Mucosa of gallbladder (tissue), 1 donor: ENCODE measurements at regions not wholly inside any gene's neighbourhood (a gene's known extent, or its start where the extent isn't known, plus 50 kb on each side); places are given as distances from the start of the nearest gene placed in this dataset.

ENCODE experiments used
- DNase-seq: peaks from one replicate; pipeline ENCODE4 v3.0.0-alpha.2; 2020; ENCODE audit warnings: low spot score
- donor health status: DM: no; HTN: no; CAD: no.

DNA sequence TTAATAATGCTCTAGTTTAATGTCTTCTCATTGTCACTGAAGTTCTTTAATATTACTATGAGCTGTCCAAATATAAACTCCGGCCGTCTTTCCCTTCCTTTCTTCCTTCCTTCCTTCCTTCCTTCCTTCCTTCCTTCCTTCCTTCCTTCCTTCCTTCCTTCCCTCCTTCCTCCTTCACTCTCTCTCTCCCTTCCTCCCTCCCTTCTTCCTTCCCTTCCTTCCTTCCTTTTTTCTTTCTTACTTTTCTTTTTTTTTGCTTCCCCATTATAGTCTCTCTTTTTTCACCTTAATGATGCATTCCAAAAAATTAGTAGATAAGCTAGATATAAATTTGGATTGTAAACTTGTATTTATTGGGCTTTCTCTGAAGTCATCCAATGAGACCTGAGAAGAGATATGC, 431.0 kb upstream of the ADGRL4 start:
- no peak for DNase-seq

DNA sequence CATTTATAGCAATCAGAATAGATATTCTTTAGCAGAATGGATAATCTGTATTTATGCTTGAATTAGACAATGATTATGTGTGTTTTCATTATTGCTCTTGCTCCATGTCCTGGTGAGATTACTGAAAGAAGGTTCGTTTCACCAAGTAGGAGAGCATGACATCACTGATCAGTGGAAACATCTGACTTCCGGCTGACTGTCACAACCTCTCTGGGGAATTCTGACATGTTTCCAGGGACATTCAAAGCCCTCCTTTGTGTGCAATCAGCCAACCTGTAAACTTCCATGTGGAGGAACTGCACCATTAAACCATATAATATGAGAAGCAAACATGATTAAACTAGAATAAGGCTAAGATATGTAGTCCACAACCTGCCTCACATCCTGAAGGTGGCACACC, 424.8 kb upstream of the ADGRL4 start:
- no peak for DNase-seq

DNA sequence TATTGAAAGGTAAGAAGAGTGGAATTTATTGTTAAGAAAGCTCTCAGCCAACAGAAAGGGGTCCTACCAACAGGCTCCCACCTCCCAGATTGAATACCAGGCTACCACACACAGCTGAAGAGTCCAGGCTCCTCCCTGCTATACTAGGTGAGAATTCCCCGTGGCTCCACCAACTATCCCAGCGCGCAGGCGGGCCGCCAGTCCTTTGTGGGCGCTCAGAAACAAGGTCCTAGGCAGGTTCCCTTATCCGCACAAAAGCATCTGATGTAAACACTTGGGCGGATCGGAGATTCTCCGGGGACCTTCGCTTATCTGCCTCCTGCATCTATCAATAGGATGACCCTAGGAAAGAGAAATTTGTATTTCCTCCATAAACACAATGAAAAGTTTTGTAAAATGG, 423.9 kb upstream of the ADGRL4 start:
- DNase-seq = no peak

DNA sequence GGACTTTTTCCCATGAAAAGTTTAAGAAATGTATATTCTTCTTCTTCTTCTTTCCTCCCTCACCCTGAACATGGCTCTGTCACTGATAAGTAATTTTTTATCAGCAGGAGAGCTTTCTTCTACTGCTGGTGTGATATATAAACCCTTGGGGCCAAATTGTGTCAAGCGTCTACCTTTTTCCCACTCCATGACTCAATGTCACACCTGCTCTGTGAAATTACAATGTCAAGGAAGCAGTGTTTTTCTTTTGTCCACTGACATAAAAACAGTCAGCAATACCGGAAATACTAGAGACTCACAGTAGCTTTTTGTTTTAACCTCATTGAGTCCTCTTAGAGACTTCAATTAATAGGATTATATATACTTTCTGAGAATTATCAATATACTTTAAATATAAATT, 416.2 kb upstream of the ADGRL4 start:
- DNase-seq = no peak

DNA sequence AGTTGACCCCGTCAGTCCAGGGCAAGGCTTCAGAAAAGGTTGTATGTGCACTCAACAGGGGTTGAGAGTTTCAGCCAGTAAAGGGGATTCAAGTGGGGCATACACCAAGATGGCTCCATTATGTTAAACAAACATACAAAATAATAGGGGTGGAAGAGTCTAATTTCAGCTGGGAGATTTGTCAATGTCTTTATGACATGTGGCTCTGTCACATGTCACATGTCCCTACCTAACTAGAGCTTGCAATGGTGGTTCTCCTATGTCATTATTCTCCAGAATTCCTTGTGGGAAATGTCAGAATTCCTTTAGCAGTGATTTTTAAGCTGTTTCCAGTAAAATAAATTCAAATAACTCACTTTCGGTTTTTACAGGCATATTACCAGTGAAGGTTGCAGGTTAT, 392.0 kb upstream of the ADGRL4 start:
- DNase-seq = no peak

DNA sequence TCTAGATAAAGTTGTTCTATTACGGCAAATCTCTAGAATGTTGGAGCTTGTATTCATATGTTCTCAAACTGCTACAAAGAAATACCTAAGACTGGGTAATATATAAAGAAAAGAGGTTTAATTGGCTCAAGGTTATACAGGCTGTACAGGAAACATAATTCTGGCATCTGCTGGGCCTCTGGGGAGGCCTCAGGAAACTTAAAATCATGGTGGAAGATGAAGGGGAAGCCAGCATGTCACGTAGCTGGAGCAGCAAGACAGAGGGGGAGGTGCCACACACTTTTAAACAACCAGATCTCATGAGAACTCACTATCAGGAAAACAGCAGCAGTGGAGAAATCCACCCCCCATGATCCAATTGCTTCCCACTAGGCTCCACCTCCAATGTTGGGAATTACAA, 390.4 kb upstream of the ADGRL4 start:
- no peak for DNase-seq

DNA sequence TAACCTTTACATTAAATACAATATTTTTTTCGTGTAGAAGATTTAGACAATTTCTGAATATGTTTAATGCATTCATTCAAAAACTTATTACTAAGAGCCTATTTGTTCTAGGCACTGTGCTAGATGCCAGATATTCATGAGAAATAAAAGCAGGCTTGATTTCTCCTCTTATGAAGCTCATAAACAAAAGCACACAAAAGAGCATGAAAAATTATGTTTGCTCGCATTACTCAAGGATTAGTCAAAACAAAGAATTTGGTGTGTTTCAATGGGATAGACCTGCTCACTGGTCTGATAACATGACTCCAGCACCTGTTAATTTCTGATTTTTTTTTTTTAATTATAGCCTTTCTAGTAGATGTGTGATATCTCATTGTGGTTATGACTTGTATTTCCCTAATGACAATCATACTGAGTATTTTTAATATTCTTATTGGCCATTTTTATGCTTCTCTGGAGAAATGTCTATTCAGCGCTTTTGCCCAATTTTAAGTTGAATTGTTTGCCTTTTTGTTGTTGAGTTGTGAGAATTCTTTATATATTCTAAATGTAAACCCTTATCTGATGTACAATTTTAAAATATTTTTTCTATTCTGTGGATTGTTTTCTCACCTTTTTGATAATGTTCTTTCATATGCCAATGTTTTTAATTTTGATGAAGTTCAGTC, 382.3 kb upstream of the ADGRL4 start:
- no peak for DNase-seq

DNA sequence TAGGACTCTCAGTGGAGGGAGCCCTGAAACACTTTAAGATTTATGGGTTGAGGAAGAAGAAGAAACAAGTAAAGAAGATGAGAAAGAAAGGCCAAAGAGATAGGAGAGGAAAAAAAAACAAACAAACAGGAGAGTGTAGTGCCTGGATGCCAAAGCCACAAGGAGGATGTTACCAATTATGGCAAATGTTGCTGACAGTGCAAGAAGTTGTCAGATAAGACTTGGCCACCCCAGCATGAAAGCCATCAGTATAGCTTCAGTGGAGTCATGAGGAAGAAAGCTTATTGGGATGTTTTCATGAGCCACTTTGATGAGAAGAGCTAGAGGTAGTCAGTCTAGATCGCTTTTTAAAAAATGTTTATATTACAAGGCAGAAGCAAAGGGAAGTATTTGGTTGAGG, 380.2 kb upstream of the ADGRL4 start:
- no peak for DNase-seq

DNA sequence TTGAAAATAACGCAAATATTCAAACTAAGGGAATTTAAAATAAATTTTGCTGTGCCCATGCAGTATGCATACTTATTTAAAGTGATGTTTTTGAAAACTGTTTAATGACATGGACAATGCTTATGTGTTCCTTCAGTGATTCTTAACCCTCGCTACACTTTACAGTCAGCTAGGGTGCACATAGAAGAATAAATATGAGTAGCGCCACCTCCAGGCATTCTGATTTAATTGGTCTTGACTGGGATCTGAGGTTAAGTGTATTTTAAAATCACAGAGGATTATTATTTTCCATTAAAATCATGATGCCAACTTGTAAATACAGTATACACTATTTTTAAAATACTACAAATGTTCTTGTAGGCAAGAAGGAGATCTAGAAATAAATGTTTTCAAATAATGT, 373.5 kb upstream of the ADGRL4 start:
- no peak for DNase-seq

DNA sequence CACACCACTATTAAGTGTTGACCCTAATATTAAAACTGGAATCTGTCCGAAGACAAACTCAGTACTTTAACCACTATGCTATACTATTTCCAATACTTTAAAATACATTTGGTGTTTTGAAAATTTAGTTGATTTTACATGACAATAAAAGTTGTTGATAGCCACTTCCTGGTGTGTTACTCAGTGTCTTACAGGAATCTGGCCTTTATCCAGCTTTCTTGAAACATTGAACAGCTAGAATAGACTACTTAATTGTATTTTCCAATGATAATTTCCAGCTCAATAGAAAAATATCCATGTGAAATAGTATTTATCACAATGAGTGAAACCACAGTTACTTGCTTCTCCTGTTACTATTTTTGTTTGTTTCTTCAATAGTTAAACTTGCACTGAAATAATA, 369.6 kb upstream of the ADGRL4 start:
- DNase-seq = no peak

DNA sequence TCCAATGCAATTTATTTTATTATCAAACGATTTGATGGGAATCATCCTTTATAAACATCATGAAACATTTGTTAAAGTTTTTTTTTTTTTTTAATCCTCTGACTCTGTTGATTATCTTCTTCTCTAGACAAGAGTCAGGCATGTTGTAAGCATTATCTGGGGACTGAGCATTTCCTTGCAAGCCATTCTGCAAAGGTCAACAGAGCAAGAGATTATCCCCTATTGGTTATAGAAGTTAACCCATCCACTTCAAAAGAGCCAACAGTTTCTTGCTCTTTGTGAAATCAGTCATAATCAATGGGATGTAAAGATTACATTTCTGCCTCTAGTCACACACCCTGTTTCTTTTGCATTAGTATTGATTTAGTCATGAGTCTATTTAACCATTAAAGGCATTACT, 368.8 kb upstream of the ADGRL4 start:
- DNase-seq = no peak

DNA sequence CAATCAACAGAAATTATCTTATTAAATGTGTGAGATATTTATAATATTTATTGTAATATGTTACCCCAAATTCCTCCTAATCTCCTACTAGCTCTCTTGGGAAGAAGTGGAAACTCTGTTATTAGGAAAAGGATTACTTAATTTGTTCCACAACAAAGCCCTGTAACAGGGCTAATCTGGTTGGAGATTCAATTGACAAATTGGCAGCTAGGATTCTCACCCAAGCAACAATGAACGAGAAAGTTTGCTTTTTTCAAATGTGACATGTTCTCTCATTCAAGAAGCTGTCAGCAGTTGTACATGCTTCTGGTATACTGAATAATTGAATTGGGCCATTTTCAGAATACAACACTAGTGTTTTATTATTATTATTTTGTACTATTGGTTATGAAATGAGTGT, 367.9 kb upstream of the ADGRL4 start:
- DNase-seq = no peak

DNA sequence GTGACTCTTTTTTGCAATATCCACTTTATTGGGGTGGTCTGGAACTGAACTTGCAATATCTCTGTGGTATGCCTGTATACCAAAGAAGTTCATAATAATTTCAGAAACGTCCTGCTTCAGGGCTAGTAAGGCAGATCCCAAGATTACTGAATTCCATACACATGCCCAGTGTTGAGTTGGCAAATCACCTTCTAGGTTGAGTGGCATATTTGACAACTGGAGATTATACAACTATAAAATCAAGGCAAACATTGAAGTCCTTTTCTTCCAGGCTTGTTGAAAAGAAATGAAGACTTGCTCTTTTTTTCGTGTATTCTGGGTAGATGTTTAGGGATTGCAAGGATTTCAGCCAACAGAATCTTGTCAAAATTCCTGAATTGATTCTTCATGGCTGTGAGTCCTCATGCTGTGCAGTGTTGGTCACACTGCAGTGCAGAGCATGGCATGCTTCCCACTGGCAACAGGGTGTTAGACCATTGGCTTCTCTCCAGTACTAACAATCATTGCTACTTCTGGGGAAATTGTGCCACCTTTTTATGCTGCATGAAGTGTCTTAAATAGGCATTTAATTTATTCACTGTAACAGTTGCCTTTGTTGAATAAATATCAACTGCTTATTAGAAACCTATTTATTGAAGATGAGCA, 367.1 kb upstream of the ADGRL4 start:
- DNase-seq = peak; percentile 56

DNA sequence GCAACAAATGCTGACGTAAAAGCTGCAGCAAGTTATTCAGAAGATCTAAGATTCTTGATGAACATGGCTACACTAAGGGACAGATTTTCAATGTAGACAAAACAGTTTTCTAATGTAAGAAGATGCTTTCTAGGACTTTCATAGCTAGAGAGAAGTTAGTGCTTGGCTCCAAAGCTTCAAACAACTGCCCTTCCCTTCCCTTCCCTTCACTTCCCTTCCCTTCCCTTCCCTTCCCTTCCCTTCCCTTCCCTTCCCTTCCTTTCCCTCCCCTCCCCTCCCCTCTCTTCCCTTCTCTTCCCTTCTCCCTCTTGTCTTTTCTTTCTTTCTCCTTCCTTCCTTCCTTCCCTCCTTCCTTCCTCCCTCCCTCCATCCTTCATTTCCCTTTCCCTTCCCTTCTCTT, 365.3 kb upstream of the ADGRL4 start:
- DNase-seq = no peak

DNA sequence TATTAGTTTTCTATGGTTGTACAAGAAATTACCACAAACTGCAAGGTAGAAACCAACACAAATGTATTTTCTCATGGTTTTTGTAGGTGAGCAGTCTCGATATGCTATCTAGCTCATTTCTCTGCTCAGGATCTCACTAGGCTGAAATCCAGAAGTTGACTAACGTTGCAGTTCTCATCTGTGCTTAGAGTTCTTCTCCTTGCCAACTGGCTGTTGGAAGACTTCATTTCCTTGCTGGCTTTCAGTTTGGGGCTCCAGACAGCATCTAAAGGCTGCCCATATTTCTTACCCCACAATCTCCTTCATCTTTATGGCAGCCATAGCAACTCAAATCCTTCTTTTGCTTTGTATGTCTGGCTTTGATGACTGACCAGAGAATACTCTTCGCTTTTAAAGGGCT, 362.6 kb upstream of the ADGRL4 start:
- DNase-seq = no peak

DNA sequence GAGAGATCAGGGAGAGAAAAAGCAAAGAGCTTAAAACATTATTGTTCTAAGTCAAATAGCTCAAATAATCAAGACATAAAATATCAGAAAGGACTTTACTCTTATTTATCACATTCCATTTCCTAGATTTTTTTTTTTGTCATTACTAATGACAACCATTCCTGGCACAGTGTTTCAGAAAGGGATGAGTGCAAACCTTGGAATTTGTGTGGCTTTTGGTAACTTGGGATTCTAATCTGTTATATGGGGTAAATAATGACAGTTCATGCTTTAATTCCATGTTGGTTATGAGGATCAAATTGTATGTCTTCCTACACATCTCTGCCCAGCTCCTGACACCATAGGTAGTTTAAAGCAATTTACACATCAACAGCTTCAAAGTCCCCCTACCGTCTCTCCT, 358.4 kb upstream of the ADGRL4 start:
- DNase-seq = no peak

DNA sequence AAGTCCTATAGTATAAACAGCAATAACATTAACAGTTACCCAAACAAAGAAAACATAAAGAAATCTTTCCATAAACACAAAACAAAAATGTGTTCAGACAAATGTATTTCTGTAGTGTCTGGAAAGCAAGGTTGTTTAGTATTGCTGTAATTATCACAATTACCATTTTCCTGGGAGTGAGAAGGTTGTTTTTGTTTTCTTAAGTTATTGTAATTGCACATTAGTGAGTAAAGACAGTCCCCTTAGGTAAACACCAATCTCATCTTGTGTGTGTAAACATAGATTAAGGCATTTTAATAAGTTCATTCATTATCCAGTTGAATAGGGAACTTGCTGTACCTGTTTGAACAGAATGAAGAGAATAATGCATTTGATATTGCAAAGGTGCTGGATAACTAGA, 356.9 kb upstream of the ADGRL4 start:
- DNase-seq = no peak

DNA sequence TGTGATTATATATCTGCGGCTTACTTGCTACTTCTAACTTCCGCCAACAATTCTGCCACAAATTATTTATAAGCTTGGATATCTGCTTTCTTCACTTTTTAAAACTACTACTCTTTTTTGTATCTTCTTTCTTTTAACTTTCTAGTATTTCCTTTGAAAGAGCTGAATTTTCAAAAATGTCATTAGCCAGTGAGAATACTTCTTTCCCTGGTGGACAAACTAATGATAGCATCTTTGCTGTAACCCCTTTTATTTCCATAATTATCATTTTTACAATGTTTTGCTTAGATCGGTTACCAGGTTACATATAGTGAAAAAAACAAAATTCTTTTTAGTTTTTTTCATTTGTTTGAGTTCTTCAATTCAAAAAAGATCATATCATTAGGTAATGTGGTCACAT, 355.9 kb upstream of the ADGRL4 start:
- no peak for DNase-seq

DNA sequence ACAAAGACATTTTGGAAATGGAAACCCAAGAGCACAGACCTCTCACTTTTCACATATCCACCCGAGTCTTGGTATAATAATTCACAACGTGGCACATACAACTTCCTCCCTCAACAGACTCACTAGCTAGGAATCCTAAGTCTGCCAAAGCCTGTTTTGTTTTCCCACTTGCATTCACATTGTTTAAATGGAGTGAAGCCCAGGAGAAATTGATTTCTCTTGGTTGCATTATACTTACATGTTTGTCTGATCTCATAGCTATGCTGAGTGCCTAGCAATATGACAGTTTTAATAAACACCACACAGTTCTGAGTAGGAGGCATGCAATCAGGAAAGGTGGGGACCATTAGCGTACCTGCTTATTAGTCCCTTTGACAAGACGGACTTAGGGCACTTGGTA, 348.6 kb upstream of the ADGRL4 start:
- DNase-seq = peak; percentile 20

DNA sequence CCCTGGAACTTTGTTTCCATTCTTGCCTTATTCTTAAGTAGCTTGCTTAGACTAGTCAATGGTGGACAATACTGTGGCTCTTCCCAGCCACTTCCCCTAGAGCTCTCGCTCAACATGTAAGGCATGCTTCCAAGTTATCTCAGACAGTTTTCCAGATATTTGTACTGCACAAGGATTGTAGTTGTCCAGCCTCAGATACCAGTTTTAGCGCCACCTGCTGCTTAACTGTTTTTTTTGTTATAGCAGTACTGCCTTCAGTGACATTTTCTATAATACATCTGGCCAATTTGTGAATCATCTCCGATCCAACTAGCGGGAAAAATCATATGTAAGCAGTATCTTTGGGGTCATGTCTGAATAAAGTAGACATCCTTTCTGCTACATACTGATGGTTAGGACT, 346.7 kb upstream of the ADGRL4 start:
- DNase-seq = no peak

DNA sequence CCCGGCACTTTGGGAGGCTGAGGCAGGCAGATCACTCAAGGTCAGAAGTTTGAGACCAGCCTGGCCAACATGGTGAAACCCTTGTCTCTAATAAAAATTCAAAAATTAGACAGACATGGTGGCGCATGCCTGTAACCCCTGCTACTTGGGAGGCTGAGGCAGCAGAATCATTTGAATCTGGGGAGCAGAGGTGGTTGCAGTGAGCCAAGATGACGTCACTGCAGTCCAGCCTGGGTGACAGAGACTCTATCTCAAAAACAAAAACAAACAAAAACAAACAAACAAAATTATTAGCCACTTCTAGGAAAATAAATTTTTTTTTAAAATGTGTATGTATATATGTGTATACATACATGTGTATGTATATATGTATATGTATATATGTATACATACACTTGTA, 320.3 kb upstream of the ADGRL4 start:
- DNase-seq = no peak

DNA sequence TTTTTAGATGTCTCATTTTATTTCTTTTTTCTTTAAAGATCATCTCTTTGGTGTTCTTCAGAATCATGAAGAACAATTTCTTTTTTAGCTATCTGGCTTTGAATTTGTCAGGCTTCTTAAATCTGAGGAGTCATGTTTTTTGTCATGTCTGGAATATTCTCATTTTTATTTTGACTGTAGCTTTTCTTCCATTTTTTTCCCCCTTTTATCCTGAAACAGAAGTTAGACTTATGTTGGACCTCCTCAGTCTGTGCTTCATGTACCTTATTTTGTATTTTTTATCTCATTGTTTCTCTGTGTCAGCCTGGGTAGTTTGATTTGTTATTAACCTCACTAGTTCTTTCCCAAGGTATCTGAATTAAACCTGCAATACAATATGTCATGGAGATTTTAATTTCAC, 319.2 kb upstream of the ADGRL4 start:
- no peak for DNase-seq

DNA sequence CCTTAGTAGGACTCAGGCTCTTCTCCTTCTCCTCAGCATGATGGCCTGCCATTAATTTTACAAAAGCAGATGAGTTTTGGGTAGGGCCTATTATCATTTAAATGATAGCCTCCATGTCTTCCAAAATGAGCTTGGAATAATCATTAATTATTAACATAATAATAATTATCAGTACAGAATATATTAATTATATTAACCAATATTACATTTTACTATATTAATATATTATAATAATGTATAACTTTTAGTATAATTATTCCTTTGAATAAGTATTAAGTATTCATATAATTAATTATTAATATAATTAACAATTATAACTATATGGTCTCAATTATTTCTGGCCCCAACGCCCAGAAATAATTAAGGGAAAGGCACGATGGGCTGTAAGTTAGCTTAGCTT, 318.6 kb upstream of the ADGRL4 start:
- DNase-seq = no peak
